GM19239 (cell line): ENCODE measurements at regions not wholly inside any gene's neighbourhood (a gene's known extent, or its start where the extent isn't known, plus 50 kb on each side); places are given as distances from the start of the nearest gene placed in this dataset.

Source experiments
- DNase-seq: peaks from one replicate; pipeline ENCODE4 v3.0.0; 2011; ENCODE audit warnings: low spot score; ENCODE audit not compliant: insufficient read length
- FAIRE-seq: peaks from 2 replicates; lab custom pipeline; 2011; peaks lifted over from hg19 to GRCh38; lab: Jason Lieb, UNC

- no peak for DNase-seq
- FAIRE-seq, result no peak
These were observed 155.7 kb upstream of the STX18 start for GRCh38 chr4:4697584-4697983.

- DNase-seq (no peak), FAIRE-seq (no peak)
These were observed 154.7 kb upstream of the STX18 start for GRCh38 chr4:4696530-4696929.

GRCh38 chr4:4695497-4695896 lies 153.6 kb upstream of the STX18 start:
- FAIRE-seq, result no peak
- no peak for DNase-seq

GRCh38 chr4:4694827-4695226 lies 153.0 kb upstream of the STX18 start:
- FAIRE-seq (no peak), DNase-seq (no peak)

GRCh38 chr4:4694296-4694772 lies 152.5 kb upstream of the STX18 start:
- FAIRE-seq (no peak), DNase-seq (no peak)

GRCh38 chr4:4693755-4694295 lies 152.0 kb upstream of the STX18 start:
- FAIRE-seq (no peak), DNase-seq (no peak)

GRCh38 chr4:4693258-4693657 lies 151.4 kb upstream of the STX18 start:
- peak; percentile 31 for DNase-seq

GRCh38 chr4:4690854-4691253 lies 149.0 kb upstream of the STX18 start:
- no peak for FAIRE-seq
- DNase-seq, result no peak

More at GRCh38 chr4:4693258-4693657, 151.4 kb upstream of the STX18 start:
- FAIRE-seq, result no peak

GRCh38 chr4:4689694-4690440 lies 148.0 kb upstream of the STX18 start:
- DNase-seq, result peak; percentile 62
- peak; percentile 94 for FAIRE-seq

- DNase-seq (no peak), FAIRE-seq (no peak)
These were observed 146.3 kb upstream of the STX18 start for GRCh38 chr4:4687935-4688727.

- DNase-seq, result no peak
- no peak for FAIRE-seq
These were observed 145.3 kb upstream of the STX18 start for GRCh38 chr4:4687100-4687499.

GRCh38 chr4:4685810-4686795 lies 144.3 kb upstream of the STX18 start:
- no peak for DNase-seq
- FAIRE-seq, result no peak

- FAIRE-seq, result no peak
- no peak for DNase-seq
These were observed 139.8 kb upstream of the STX18 start for GRCh38 chr4:4681653-4682052.

- FAIRE-seq (no peak), DNase-seq (no peak)
These were observed 138.9 kb upstream of the STX18 start for GRCh38 chr4:4680758-4681157.

GRCh38 chr4:4680243-4680642 lies 138.4 kb upstream of the STX18 start:
- DNase-seq (no peak), FAIRE-seq (no peak)

GRCh38 chr4:4677556-4678522 lies 136.0 kb upstream of the STX18 start:
- FAIRE-seq (no peak), DNase-seq (no peak)

- no peak for FAIRE-seq
- no peak for DNase-seq
These were observed 133.8 kb upstream of the STX18 start for GRCh38 chr4:4675641-4676040.

GRCh38 chr4:4675051-4675581 lies 133.3 kb upstream of the STX18 start:
- FAIRE-seq (no peak), DNase-seq (no peak)

GRCh38 chr4:4673070-4673469 lies 131.2 kb upstream of the STX18 start:
- FAIRE-seq (no peak), DNase-seq (no peak)
